ENCODE measurements at regions not wholly inside any gene's neighbourhood (a gene's known extent, or its start where the extent isn't known, plus 50 kb on each side); places are given as distances from the start of the nearest gene placed in this dataset.

- Histone ChIP-seq H3K4me1 (ENCODE audit: control insufficient read depth, insufficient read depth, low read length) (no peaks in the 10 kb centered on the region), H3K27me3 (replicated peaks in 1 of 2; ENCODE audit: control insufficient read depth in 2 of 2, insufficient read depth in 2 of 2, low read length in 1 of 2) (no peaks in the 10 kb centered on the region; a peak in 1 of 4 replicates), H3K9ac (ENCODE audit: control insufficient read depth, insufficient read depth, low read length) (no peak overlapping the region), H4K20me1 (ENCODE audit: control insufficient read depth, insufficient read depth) (no peaks in the 10 kb centered on the region), H2AFZ (ENCODE audit: control insufficient read depth, low read depth, low read length) (no peak overlapping the region), H3K4me2 (ENCODE audit: control insufficient read depth, insufficient read depth) (no peak overlapping the region), H3K27ac (ENCODE audit: control insufficient read depth, insufficient read depth) (no peak overlapping the region), H3K9me3 (replicated peaks; ENCODE audit: control insufficient read depth, insufficient read depth, low read length) (no peaks in the 10 kb centered on the region), H3K36me3 (ENCODE audit: control insufficient read depth in 2 of 2, insufficient read depth in 2 of 2, low read length in 1 of 2) (no peaks in the 10 kb centered on the region), H3K4me3 (no peak overlapping the region), H3K79me2 (ENCODE audit: control insufficient read depth, insufficient read depth, low read length) (no peaks in the 10 kb centered on the region)
- ChIA-PET CTCF (no interaction called here), SMC1A (ENCODE audit: uncharacterized antibody, unreplicated experiment) (no interaction called here), POLR2A (no interaction called here), RAD21 (ENCODE audit: unreplicated experiment) (no interaction called here)
- FAIRE-seq (no peak), DNase-seq (ENCODE audit: low read depth, low spot score) (no peak), ATAC-seq (no peak)
- WGBS (ENCODE audit: insufficient coverage, insufficient replicate concordance, low lambda C conversion rate, missing lambda C conversion rate) = 0% methylated on average over 1 of the region's 1 CpG
- intact Hi-C loops (cut with micrococcal nuclease; ENCODE audit: unreplicated experiment) = no loop called here
- TF ChIP-seq POU2F2 (IDR thresholded peaks at IDR 0.05; ENCODE audit: borderline replicate concordance, low read depth, low read length) (no peak), E4F1 (IDR thresholded peaks at IDR 0.05; ENCODE audit: borderline replicate concordance, partially characterized antibody) (no peak), CBFB (IDR thresholded peaks at IDR 0.05; ENCODE audit: low read depth) (no peak), BCLAF1 (IDR thresholded peaks at IDR 0.05) (no peak), BCL11A (IDR thresholded peaks at IDR 0.05; ENCODE audit: low read depth, low read length) (no peak), ZBTB11 (CRISPR knock-in tag; IDR thresholded peaks at IDR 0.05) (no peak), RFX5 (IDR thresholded peaks at IDR 0.05; ENCODE audit: low read depth, low read length) (no peak), ZSCAN29 (IDR thresholded peaks at IDR 0.05) (no peak), RAD51 (IDR thresholded peaks at IDR 0.05) (no peak)
- in situ Hi-C loops (cut with MboI) = no loop called here
- BruUV-seq (replicated peaks) = no TSS peak
Measured at GRCh38 chr6:51277474-51277873, 458.8 kb downstream of the TFAP2B start.

All from GM12878 (cell line).